Left ventricle myocardium inferior (tissue), 1 donor: ENCODE measurements at regions not wholly inside any gene's neighbourhood (a gene's known extent, or its start where the extent isn't known, plus 50 kb on each side); places are given as distances from the start of the nearest gene placed in this dataset.

Experiments used
- DNase-seq: peaks from one replicate; pipeline ENCODE4 v3.0.0-alpha.2; 2020
- H3K27ac ChIP-seq: fragments of 200-600 bp; replicated peaks from 2 replicates; pipeline ENCODE4 v1.8.0; 2021
- H3K27me3 ChIP-seq: fragments of 200-600 bp; 2 replicates; pipeline ENCODE4 v1.8.0; 2021; ENCODE audit warnings: low read depth
- H3K36me3 ChIP-seq: fragments of 200-600 bp; 2 replicates; pipeline ENCODE4 v1.8.0; 2021
- H3K4me1 ChIP-seq: fragments of 200-600 bp; 2 replicates; pipeline ENCODE4 v1.8.0; 2021
- H3K4me3 ChIP-seq: fragments of 200-600 bp; 2 replicates; pipeline ENCODE4 v1.8.0; 2021; ENCODE audit warnings: mild to moderate bottlenecking, moderate library complexity
- H3K9me3 ChIP-seq: fragments of 200-600 bp; replicated peaks from 2 replicates; pipeline ENCODE4 v1.8.0; 2021
- CTCF ChIP-seq: fragments of 200-600 bp; IDR thresholded peaks from 2 replicates; pipeline ENCODE4 v1.8.0; 2021; ENCODE audit warnings: antibody characterized with exemption, mild to moderate bottlenecking, borderline replicate concordance
- intact Hi-C: fragments of 100-400 bp; cut with micrococcal nuclease; formaldehyde crosslinking; loops from one replicate; pipeline ENCODE4 v1.11.0; 2022
- donor health status: DM: no; HTN: yes; CAD: no; lungs with severe emphysema.

DNA sequence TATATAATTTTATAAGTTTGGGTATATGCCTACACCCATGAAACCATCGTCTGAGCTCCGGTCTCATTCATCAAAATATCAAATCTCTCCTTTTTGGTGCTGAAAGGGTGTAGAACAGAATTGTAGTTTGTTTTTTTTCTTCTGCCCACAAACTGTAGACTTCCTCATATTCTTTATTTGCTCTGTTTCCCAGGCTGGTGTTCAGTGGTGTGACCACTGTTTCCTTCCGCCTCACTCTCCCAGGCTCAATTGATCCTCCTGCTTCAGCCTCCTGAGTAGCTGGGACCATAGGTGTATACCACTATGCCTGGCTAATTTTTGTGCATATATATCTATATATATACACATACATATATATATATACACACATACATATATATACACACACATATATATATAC, 139.6 kb upstream of the HCRTR2 start:
- no peak for DNase-seq
- intact Hi-C loops, result no loop called here
- H3K27me3 ChIP-seq, result no peaks in the 10 kb centered on the region
- no peak for TF ChIP-seq CTCF
- H3K27ac ChIP-seq, result no peak overlapping the region
- no peaks in the 10 kb centered on the region for H3K4me1 ChIP-seq
- peaks cover 23% of the 10 kb centered on the region for H3K9me3 ChIP-seq
- no peaks in the 10 kb centered on the region for H3K36me3 ChIP-seq
- H3K4me3 ChIP-seq, result no peak overlapping the region

- Histone ChIP-seq H3K9me3 (no peaks in the 10 kb centered on the region), H3K4me1 (no peaks in the 10 kb centered on the region), H3K27me3 (no peaks in the 10 kb centered on the region), H3K4me3 (no peak overlapping the region), H3K36me3 (no peaks in the 10 kb centered on the region), H3K27ac (no peak overlapping the region)
- no peak for DNase-seq
- TF ChIP-seq CTCF, result no peak
- intact Hi-C loops, result no loop called here
Measured at GRCh38 chr6:55040102-55040848, 134.0 kb upstream of the HCRTR2 start.

DNA sequence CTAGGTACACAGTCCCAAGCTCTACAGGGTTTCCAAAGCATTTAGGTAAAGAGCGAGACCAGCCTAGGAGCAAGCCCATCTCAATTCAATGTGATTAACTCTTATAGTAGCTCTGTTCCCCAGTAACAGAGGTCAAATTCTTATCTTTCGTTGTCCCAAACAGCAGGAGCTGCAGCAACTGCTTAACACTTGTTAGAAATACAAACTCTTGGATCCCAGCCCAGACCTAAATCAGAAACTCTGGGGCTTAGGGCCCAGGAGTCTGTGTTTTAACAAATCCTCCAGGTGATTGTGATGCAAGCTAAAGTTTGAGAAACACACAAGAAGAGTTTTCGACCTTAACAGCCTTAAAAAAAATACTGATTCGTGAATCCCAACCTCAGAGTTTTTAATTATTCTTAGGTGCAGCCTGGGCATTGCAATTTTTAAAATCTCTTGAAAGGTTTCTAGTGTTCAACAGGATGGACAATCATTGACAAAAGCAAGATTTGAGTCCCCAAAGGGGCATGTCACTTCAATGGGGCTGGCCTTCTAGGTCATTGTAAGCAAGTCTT, 127.4 kb upstream of the HCRTR2 start:
- no peaks in the 10 kb centered on the region for H3K9me3 ChIP-seq
- no peaks in the 10 kb centered on the region for H3K36me3 ChIP-seq
- no peak overlapping the region for H3K4me3 ChIP-seq
- intact Hi-C loops, result no loop called here
- no peak for DNase-seq
- no peak for TF ChIP-seq CTCF
- H3K4me1 ChIP-seq, result peaks cover 13% of the 10 kb centered on the region
- no peaks in the 10 kb centered on the region for H3K27me3 ChIP-seq
- H3K27ac ChIP-seq, result peak overlapping the region; percentile 40

GRCh38 chr6:55047451-55048044, 126.8 kb upstream of the HCRTR2 start:
- no peaks in the 10 kb centered on the region for H3K27me3 ChIP-seq
- H3K9me3 ChIP-seq, result no peaks in the 10 kb centered on the region
- TF ChIP-seq CTCF, result no peak
- H3K27ac ChIP-seq, result peak overlapping the region; percentile 40
- H3K4me3 ChIP-seq, result no peak overlapping the region
- DNase-seq, result no peak
- intact Hi-C loops, result no loop called here
- no peaks in the 10 kb centered on the region for H3K36me3 ChIP-seq
- peaks cover 13% of the 10 kb centered on the region for H3K4me1 ChIP-seq

DNA sequence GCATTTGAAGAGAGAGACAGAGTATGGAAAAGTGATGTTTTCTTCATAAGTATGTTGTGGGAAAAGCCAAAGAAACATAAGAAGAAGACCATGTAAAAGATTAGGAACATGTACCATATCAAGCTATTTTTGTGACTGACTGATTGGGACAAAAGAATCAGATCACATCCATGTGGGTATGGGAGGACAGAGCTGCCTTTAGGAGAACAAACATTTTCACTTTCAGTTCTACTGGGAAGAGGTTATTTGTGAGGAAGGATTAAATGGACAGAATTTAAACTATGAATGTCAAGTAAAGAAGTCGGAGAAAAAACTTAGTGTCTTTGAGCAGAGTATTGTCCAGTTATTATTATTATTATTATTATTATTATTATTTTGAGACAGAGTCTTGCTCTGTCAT, 124.4 kb upstream of the HCRTR2 start:
- TF ChIP-seq CTCF, result no peak
- intact Hi-C loops, result loop anchor here (10.0 kb wide), 1 partner anchor 1075 kb away; no protein-coding TSS in a partner anchor
- DNase-seq, result no peak

More for the DNA sequence above, 124.4 kb upstream of the HCRTR2 start:
- H3K4me1 ChIP-seq, result peaks cover 13% of the 10 kb centered on the region
- H3K27me3 ChIP-seq, result no peaks in the 10 kb centered on the region
- H3K4me3 ChIP-seq, result no peak overlapping the region
- H3K9me3 ChIP-seq, result no peaks in the 10 kb centered on the region
- no peaks in the 10 kb centered on the region for H3K36me3 ChIP-seq
- H3K27ac ChIP-seq, result no peak overlapping the region
